Breast epithelium (tissue), 3 donors: ENCODE measurements at regions not wholly inside any gene's neighbourhood (a gene's known extent, or its start where the extent isn't known, plus 50 kb on each side); places are given as distances from the start of the nearest gene placed in this dataset.

Experiments used
- POLR2A ChIP-seq: fragments of 450-650 bp; IDR thresholded peaks from one replicate; pipeline ENCODE4 v1.6.1; 2016; ENCODE audit warnings: antibody characterized with exemption, mild to moderate bottlenecking, moderate library complexity
- TF ChIP-seq, protein P1 (sequence below), 3 donors: fragments of 450-650 bp; IDR thresholded peaks; one replicate each; pipeline ENCODE4 v1.5.1; 2016 to 2017; ENCODE audit warnings: antibody characterized with exemption in 3 of 3, mild to moderate bottlenecking in 3 of 3, moderate library complexity in 3 of 3

DNA sequence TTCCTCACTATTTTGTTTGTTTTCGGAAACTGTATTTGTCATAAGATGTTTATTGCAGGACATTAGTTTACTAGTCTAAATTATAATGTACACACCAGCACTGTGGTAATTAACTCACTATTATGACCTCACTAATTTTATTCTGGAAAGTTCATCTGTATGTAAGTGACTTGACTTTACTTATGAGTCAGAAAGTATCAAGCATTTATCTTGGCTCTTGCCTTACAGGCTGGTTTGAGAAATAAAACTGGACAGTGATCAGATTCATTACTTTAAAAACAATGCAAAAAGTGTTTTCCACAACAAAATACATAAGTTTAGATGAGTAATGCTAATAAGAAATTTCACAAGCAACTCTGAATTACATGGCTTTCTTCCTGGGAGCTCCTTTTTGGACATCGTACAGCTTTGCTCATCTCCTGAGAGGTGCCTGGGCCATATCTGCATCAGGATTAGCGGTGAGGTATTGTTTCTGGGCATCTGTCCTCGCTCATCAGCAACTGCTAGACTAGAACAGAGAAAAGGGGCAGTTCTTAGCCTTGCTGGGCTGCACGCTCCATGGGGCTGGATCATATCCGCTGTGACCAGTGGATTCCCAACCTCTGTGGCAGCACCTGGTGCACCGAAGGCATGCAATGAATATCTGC, 179.8 kb downstream of the SOD2 start:
- no peak for TF ChIP-seq POLR2A
- TF ChIP-seq, protein P1, sequence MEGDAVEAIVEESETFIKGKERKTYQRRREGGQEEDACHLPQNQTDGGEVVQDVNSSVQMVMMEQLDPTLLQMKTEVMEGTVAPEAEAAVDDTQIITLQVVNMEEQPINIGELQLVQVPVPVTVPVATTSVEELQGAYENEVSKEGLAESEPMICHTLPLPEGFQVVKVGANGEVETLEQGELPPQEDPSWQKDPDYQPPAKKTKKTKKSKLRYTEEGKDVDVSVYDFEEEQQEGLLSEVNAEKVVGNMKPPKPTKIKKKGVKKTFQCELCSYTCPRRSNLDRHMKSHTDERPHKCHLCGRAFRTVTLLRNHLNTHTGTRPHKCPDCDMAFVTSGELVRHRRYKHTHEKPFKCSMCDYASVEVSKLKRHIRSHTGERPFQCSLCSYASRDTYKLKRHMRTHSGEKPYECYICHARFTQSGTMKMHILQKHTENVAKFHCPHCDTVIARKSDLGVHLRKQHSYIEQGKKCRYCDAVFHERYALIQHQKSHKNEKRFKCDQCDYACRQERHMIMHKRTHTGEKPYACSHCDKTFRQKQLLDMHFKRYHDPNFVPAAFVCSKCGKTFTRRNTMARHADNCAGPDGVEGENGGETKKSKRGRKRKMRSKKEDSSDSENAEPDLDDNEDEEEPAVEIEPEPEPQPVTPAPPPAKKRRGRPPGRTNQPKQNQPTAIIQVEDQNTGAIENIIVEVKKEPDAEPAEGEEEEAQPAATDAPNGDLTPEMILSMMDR (IDR thresholded peaks at IDR 0.05) = no peak
